Esophagus muscularis mucosa (tissue), 4 donors: ENCODE measurements at regions not wholly inside any gene's neighbourhood (a gene's known extent, or its start where the extent isn't known, plus 50 kb on each side); places are given as distances from the start of the nearest gene placed in this dataset.

Experiments
- CTCF ChIP-seq, 3 experiments: fragments of 200-600 bp in 2 of 3; fragments of 450-650 bp in 1 of 3; sonication (generic) in 2 of 3; IDR thresholded peaks; one replicate each; pipeline ENCODE4 v1.5.1; 2017 to 2019; ENCODE audit warnings: antibody characterized with exemption in 3 of 3, mild to moderate bottlenecking in 2 of 3, moderate library complexity in 1 of 3
- EP300 ChIP-seq: sonication (generic); formaldehyde crosslinking; IDR thresholded peaks from one replicate; pipeline ENCODE4 v1.6.1; 2017; ENCODE audit warnings: antibody characterized with exemption
- POLR2A ChIP-seq: fragments of 450-650 bp; IDR thresholded peaks from one replicate; pipeline ENCODE4 v1.6.1; 2017; ENCODE audit warnings: antibody characterized with exemption, moderate library complexity, mild to moderate bottlenecking, low read depth
- POLR2AphosphoS5 ChIP-seq, 2 donors: sonication (generic); formaldehyde crosslinking; IDR thresholded peaks; one replicate each; pipeline ENCODE4 v1.6.1; 2017; ENCODE audit warnings: antibody characterized with exemption in 2 of 2

- TF ChIP-seq CTCF (IDR thresholded peaks at IDR 0.05) (no peak), POLR2AphosphoS5 (IDR thresholded peaks at IDR 0.05) (no peak), POLR2A (no peak), EP300 (no peak)
Observed at GRCh38 chr9:89666950-89667349, 62.1 kb downstream of the GADD45G start.
